ENCODE measurements at regions not wholly inside any gene's neighbourhood (a gene's known extent, or its start where the extent isn't known, plus 50 kb on each side); places are given as distances from the start of the nearest gene placed in this dataset.

DNA sequence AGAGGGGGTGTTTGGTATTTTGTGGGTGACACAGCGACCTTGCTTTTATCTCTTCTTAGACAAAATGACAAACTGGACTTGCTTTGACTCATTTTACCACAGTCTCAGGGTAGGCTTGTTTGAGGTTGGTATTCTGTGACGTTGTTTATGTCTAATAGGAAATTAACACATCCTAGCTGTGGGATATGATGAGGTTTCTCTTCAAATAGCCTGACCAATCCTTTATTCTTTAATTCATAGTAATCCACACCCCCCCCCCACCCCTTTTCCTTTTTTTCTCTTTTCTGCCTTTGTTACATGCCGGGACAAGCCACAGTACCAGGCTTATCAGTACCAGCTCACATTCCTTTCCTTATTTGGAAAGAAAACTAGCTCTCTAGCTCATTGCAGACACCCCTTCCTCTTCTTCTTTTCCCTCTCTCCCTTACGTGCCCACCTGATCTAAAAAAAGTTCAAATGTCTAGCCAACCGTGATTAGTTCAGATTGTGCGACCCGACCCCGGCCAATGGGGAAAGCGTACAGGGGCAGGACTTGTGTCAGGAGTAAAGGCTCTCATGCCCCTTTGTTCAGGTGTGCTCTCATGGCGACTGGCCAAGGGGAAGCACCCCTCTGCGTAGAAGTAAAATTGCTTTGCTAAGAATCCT is 52.2 kb upstream of the PTPRM start:
- no peak for DNase-seq
- Histone ChIP-seq H3K36me3 (replicated peaks; ENCODE audit: control insufficient read depth, insufficient read depth, low read length) (no peaks in the 10 kb centered on the region), H3K27me3 (ENCODE audit: control insufficient read depth, insufficient read depth, low read length) (no peaks in the 10 kb centered on the region), H3K4me3 (ENCODE audit: insufficient read depth, low read depth, low read length) (no peak overlapping the region)

DNA sequence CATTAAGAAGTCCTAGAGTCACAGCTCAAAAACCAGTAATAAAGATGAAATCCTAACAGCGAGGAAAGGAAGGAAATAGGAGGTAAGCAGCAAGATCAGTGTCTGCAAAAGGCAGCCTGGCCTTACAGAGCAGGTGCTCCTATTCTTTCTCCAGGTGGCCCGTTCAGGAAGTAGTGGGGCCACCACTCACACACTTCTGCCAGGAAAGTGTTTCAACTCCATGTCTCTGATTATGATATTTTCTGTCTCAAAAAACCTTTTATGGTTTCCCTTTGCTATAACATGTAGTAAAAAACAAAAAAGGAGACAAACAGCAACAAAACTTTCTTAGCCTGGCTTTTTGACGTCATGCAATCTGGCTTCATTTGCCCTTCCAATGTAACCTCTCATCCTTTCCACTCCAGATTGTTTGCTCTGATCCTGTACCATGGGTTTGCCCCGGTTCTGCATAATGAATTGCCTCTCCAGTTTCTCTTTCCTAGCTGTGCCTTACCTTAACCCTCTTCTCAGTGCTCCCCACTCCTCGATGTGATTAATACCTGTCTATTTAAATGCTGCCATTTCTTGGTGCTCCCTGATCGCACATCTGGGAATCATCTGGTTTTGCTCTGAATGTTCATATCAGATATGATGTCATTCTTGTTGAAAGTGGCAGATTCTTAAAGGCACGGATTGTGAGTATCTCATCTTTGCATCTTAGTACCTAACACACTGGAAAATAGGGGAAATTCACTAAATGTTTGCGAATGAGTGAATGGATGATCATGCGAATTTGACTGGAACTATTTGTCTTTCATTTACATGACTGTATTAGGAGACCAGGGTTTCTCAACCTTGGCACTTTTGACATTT is 50.6 kb upstream of the PTPRM start:
- Histone ChIP-seq H3K27me3 (ENCODE audit: control insufficient read depth, insufficient read depth, low read length) (no peaks in the 10 kb centered on the region), H3K4me3 (ENCODE audit: insufficient read depth, low read depth, low read length) (no peak overlapping the region), H3K36me3 (replicated peaks; ENCODE audit: control insufficient read depth, insufficient read depth, low read length) (no peaks in the 10 kb centered on the region)
- no peak for DNase-seq
